H9 (cell line): ENCODE measurements at regions not wholly inside any gene's neighbourhood (a gene's known extent, or its start where the extent isn't known, plus 50 kb on each side); places are given as distances from the start of the nearest gene placed in this dataset.
"Not testable (repeated sequence)": the region's sequence is repeated elsewhere in the genome, so short reads cannot be mapped to it uniquely, and the experiment has no call there.

Source experiments
- DNase-seq: peaks from one replicate; pipeline ENCODE4 v3.0.0-alpha.2; 2017
- H2AFZ ChIP-seq: one replicate; pipeline ENCODE4 v1.6.1; 2013; ENCODE audit warnings: mild to moderate bottlenecking, low read length, control low read depth, moderate library complexity
- H2AK5ac ChIP-seq: 2 replicates; pipeline ENCODE4 v1.6.1; 2013; ENCODE audit warnings: low read length, control low read depth, mixed read lengths; ENCODE audit not compliant: insufficient read length
- H2BK120ac ChIP-seq: one replicate; pipeline ENCODE4 v1.6.1; 2013; ENCODE audit warnings: low read depth, mild to moderate bottlenecking, low read length, control low read depth, inconsistent platforms; ENCODE audit not compliant: poor library complexity, severe bottlenecking
- H2BK12ac ChIP-seq: 2 replicates; pipeline ENCODE4 v1.6.1; 2013; ENCODE audit warnings: low read length, control low read depth, mixed read lengths, low read depth; ENCODE audit not compliant: insufficient read length
- H2BK15ac ChIP-seq: 2 replicates; pipeline ENCODE4 v1.6.1; 2013; ENCODE audit warnings: low read depth, low read length, control low read depth
- H2BK20ac ChIP-seq: one replicate; pipeline ENCODE4 v1.6.1; 2013; ENCODE audit warnings: low read depth, mild to moderate bottlenecking, low read length, control low read depth, inconsistent platforms; ENCODE audit not compliant: poor library complexity, severe bottlenecking
- H2BK5ac ChIP-seq: 2 replicates; pipeline ENCODE4 v1.6.1; 2013; ENCODE audit warnings: low read length, control low read depth, mixed read lengths; ENCODE audit not compliant: insufficient read length
- H3K14ac ChIP-seq: 2 replicates; pipeline ENCODE4 v1.6.1; 2013; ENCODE audit warnings: low read length, control low read depth; ENCODE audit not compliant: insufficient read depth
- H3K18ac ChIP-seq: 2 replicates; pipeline ENCODE4 v1.6.1; 2013; ENCODE audit warnings: low read depth, mild to moderate bottlenecking, mixed read lengths, low read length, control low read depth; ENCODE audit not compliant: insufficient read length
- H3K23ac ChIP-seq: 2 replicates; pipeline ENCODE4 v1.6.1; 2013; ENCODE audit warnings: low read length, control low read depth, mixed read lengths, low read depth; ENCODE audit not compliant: insufficient read length
- H3K23me2 ChIP-seq: 2 replicates; pipeline ENCODE4 v1.6.1; 2013; ENCODE audit warnings: low read depth, mild to moderate bottlenecking, mixed read lengths, low read length, control low read depth; ENCODE audit not compliant: insufficient read length, poor library complexity, severe bottlenecking
- H3K27ac ChIP-seq: 2 replicates; pipeline ENCODE4 v1.5.1; 2013; ENCODE audit warnings: low read length, control low read depth, mixed read lengths, low read depth; ENCODE audit not compliant: insufficient read length
- H3K27me3 ChIP-seq: 2 replicates; pipeline ENCODE4 v1.6.1; 2013; ENCODE audit warnings: low read length, control low read depth, inconsistent platforms; ENCODE audit not compliant: insufficient read depth
- H3K4ac ChIP-seq: 2 replicates; pipeline ENCODE4 v1.6.1; 2013; ENCODE audit warnings: low read depth, mild to moderate bottlenecking, control low read depth, inconsistent platforms, low read length, moderate library complexity
- H3K4me1 ChIP-seq: 2 replicates; pipeline ENCODE4 v1.6.1; 2013; ENCODE audit warnings: low read length, control low read depth, inconsistent platforms; ENCODE audit not compliant: insufficient read depth
- H3K4me2 ChIP-seq: 2 replicates; pipeline ENCODE4 v1.6.1; 2013; ENCODE audit warnings: low read length, control low read depth, mixed read lengths; ENCODE audit not compliant: insufficient read length, insufficient read depth
- H3K56ac ChIP-seq: 2 replicates; pipeline ENCODE4 v1.6.1; 2013; ENCODE audit warnings: low read depth, mild to moderate bottlenecking, mixed read lengths, low read length, control low read depth; ENCODE audit not compliant: insufficient read length
- H3K79me1 ChIP-seq: 2 replicates; pipeline ENCODE4 v1.6.1; 2013; ENCODE audit warnings: low read depth, mild to moderate bottlenecking, moderate library complexity, low read length, control low read depth, inconsistent platforms; ENCODE audit not compliant: insufficient read depth, poor library complexity, severe bottlenecking
- H3K79me2 ChIP-seq: 2 replicates; pipeline ENCODE4 v1.6.1; 2013; ENCODE audit warnings: low read length, control low read depth, inconsistent platforms; ENCODE audit not compliant: insufficient read depth
- H3K9ac ChIP-seq: 2 replicates; pipeline ENCODE4 v1.6.1; 2013; ENCODE audit warnings: low read length, control low read depth, mixed read lengths; ENCODE audit not compliant: insufficient read length; ENCODE audit errors: extremely low read depth
- H3K9me3 ChIP-seq: one replicate; pipeline ENCODE4 v1.6.1; 2013; ENCODE audit warnings: low read depth, low read length, inconsistent platforms; ENCODE audit not compliant: control insufficient read depth
- H3T11ph ChIP-seq: one replicate; pipeline ENCODE4 v1.6.1; 2013; ENCODE audit warnings: mild to moderate bottlenecking, low read length, control low read depth, inconsistent platforms
- H4K20me1 ChIP-seq: one replicate; pipeline ENCODE4 v1.6.1; 2013; ENCODE audit not compliant: control insufficient read depth, insufficient read length, insufficient read depth
- H4K5ac ChIP-seq: 2 replicates; pipeline ENCODE4 v1.6.1; 2013; ENCODE audit warnings: low read depth, mild to moderate bottlenecking, mixed read lengths, low read length, control low read depth; ENCODE audit not compliant: insufficient read length
- H4K8ac ChIP-seq: replicated peaks from 2 replicates; pipeline ENCODE4 v1.6.1; 2013; ENCODE audit warnings: low read length, control low read depth, mixed read lengths, low read depth; ENCODE audit not compliant: insufficient read length
- H4K91ac ChIP-seq: 2 replicates; pipeline ENCODE4 v1.6.1; 2013; ENCODE audit warnings: low read depth, mild to moderate bottlenecking, moderate library complexity, mixed read lengths, low read length, control low read depth; ENCODE audit not compliant: insufficient read length
- H3K27ac Mint-ChIP-seq, 3 experiments: 2 replicates in 2 of 3; 3 replicates in 1 of 3; pipeline ENCODE4 v1.8.0; 2020 to 2021; ENCODE audit warnings: mixed read lengths in 3 of 3, mild to moderate bottlenecking in 1 of 3, moderate library complexity in 1 of 3
- H3K27me3 Mint-ChIP-seq: 2 replicates; pipeline ENCODE4 v1.8.0; 2021; ENCODE audit warnings: low read depth, mild to moderate bottlenecking, moderate library complexity, mixed read lengths
- H3K36me3 Mint-ChIP-seq, 3 experiments: 2 replicates in 2 of 3; 3 replicates in 1 of 3; pipeline ENCODE4 v1.8.0; 2020 to 2021; ENCODE audit warnings: low read depth in 3 of 3, mixed read lengths in 3 of 3; ENCODE audit not compliant: insufficient read depth in 1 of 3
- H3K4me1 Mint-ChIP-seq, 2 experiments: 2 replicates each; pipeline ENCODE4 v1.8.0; 2020; ENCODE audit warnings: mixed read lengths in 2 of 2
- H3K4me3 Mint-ChIP-seq, 2 experiments: 2 replicates in 1 of 2; 3 replicates in 1 of 2; pipeline ENCODE4 v1.8.0; 2020 to 2021; ENCODE audit warnings: mild to moderate bottlenecking in 2 of 2, mixed read lengths in 2 of 2, moderate library complexity in 1 of 2
- H3K9me3 Mint-ChIP-seq, 2 experiments: 2 replicates in 1 of 2; 3 replicates in 1 of 2; pipeline ENCODE4 v1.8.0; 2020; ENCODE audit warnings: mild to moderate bottlenecking in 2 of 2, mixed read lengths in 2 of 2, moderate library complexity in 1 of 2
- WGBS: extraction: QIAGEN DNeasy Blood & Tissue Kit; methylation state at CpG from one replicate; pipeline ENCODE4 v1.1.7; 2013; ENCODE audit warnings: missing lambda C conversion rate, low lambda C conversion rate, mixed read lengths; ENCODE audit not compliant: insufficient read length; ENCODE audit errors: extremely low coverage; 5-methylcytosine and 5-hydroxymethylcytosine counted together

- not testable (repeated sequence) for H3K79me1 ChIP-seq, H2BK20ac ChIP-seq, H2AK5ac ChIP-seq, H2BK120ac ChIP-seq, DNase-seq, H2BK5ac ChIP-seq, H3K4me1 Mint-ChIP-seq, H3K4me2 ChIP-seq, H2AFZ ChIP-seq, H4K20me1 ChIP-seq, H3K18ac ChIP-seq, H3K9ac ChIP-seq, H3K23me2 ChIP-seq, H3K79me2 ChIP-seq, H4K5ac ChIP-seq, H3K36me3 Mint-ChIP-seq, H2BK15ac ChIP-seq, H3K27ac ChIP-seq, H3K23ac ChIP-seq, H3K9me3 ChIP-seq, H2BK12ac ChIP-seq, H3K4me1 ChIP-seq, H3K27me3 ChIP-seq, H3K56ac ChIP-seq, H3K14ac ChIP-seq, H3K4me3 Mint-ChIP-seq, H4K8ac ChIP-seq, H4K91ac ChIP-seq, H3T11ph ChIP-seq, H3K27ac Mint-ChIP-seq, H3K4ac ChIP-seq
- WGBS: no CpG with 5 or more reads among the region's 3 CpGs
- H3K9me3 Mint-ChIP-seq: peaks cover 31 to 88% of the 10 kb centered on the region in 2 experiments
- H3K27me3 Mint-ChIP-seq: peaks cover 38% of the 10 kb centered on the region
Observed at GRCh38 chr19:34562344-34562743, 80.8 kb downstream of the WTIP start.
